RWPE1 (cell line): ENCODE measurements at regions not wholly inside any gene's neighbourhood (a gene's known extent, or its start where the extent isn't known, plus 50 kb on each side); places are given as distances from the start of the nearest gene placed in this dataset.

Experiments used
- CTCF ChIA-PET: fragments of 350-600 bp; sonication (Branson Sonifier 250); formaldehyde crosslinking; extraction: SDS; loops from one replicate; lab custom pipeline; 2021; lab: Yijun Ruan, JAX
- POLR2A ChIA-PET: fragments of 400-600 bp; formaldehyde crosslinking; extraction: SDS; loops from one replicate; lab custom pipeline; 2020; ENCODE audit warnings: antibody characterized with exemption; ENCODE audit not compliant: low non-redundant PET; lab: Yijun Ruan, JAX
- DNase-seq: peaks from one replicate; pipeline ENCODE4 v3.0.0; 2012; ENCODE audit warnings: low spot score
- H3K27ac ChIP-seq: fragments of 450-650 bp; 2 replicates; pipeline ENCODE4 v1.5.1; 2017
- TF ChIP-seq, protein P1 (sequence below): fragments of 450-650 bp; conservative IDR thresholded peaks from 2 replicates; pipeline ENCODE4 v1.5.1; 2017; ENCODE audit warnings: low read depth, mild to moderate bottlenecking

DNA sequence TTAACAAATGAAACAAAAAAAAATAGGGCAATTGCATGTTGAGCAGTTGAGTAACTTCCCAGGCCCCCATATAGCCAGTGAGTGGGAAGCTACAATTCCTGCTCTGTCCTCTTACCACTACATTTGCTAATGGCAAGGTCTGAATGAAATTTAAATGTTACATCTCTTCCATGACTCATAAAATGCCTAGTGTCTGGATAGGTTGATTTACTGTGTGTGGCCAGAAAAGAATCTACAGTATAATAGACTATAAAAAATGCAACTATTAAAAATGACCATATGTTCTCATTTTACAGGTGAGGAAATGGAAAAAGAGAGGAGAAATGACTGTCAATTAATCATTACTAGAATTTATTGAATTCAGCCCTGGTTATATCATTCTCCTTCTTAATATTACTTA is 1199.3 kb downstream of the CDH11 start:
- ChIA-PET CTCF (no interaction called here), POLR2A (no interaction called here)
- DNase-seq = no peak
- no peak overlapping the region for H3K27ac ChIP-seq
- TF ChIP-seq, protein P1, sequence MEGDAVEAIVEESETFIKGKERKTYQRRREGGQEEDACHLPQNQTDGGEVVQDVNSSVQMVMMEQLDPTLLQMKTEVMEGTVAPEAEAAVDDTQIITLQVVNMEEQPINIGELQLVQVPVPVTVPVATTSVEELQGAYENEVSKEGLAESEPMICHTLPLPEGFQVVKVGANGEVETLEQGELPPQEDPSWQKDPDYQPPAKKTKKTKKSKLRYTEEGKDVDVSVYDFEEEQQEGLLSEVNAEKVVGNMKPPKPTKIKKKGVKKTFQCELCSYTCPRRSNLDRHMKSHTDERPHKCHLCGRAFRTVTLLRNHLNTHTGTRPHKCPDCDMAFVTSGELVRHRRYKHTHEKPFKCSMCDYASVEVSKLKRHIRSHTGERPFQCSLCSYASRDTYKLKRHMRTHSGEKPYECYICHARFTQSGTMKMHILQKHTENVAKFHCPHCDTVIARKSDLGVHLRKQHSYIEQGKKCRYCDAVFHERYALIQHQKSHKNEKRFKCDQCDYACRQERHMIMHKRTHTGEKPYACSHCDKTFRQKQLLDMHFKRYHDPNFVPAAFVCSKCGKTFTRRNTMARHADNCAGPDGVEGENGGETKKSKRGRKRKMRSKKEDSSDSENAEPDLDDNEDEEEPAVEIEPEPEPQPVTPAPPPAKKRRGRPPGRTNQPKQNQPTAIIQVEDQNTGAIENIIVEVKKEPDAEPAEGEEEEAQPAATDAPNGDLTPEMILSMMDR = no peak

DNA sequence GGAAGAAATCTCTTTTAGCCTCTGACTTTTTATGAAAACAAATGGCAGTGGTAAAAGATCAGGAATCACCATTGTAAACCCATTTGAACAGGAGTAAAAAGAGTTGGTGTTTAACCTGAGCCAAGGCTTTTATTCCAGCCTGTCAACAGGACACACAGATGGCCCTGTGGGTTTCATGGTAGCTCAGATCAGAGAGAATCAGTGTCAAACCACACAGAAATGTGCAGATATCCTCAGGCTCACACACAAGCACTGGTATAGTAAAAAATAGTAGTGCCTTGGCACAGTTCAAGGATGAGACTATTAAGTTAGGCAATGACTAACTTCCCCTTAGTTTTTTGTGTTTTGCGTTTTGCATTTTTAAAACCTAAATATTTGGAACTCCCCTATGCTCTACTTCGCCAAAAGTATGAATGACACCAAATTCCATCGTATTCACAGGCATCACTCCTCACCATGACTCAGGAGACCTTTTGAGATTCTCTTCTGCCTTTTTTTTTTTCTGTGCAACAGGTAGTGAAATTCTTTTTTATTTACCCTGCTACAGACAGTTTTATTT is 1200.0 kb downstream of the CDH11 start:
- no peak overlapping the region for H3K27ac ChIP-seq
- no peak for DNase-seq
- ChIA-PET POLR2A (no interaction called here), CTCF (interaction anchor here (0.8 kb wide), 1 partner anchor 98 kb away, joined by 3 read pairs; no protein-coding TSS in a partner anchor)
- TF ChIP-seq, protein P1 = no peak

DNA sequence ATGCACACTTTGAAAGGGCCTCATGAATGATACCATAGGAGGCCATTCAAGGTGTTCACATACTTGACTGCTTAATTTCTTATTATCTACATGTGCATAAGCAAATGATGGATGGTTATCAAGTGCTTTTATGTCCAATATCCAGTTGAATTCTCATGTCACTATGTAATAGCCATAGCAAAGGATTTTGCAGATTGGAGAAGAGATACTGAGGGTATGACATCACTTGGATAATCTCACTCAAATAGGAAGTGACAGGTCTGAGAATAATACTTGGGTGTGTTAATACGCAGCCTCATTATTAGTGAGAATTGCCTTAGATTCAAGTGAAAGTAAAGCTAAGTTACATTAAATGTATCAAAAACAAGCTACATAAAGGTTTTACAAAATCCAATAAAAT is 1208.6 kb downstream of the CDH11 start:
- POLR2A ChIA-PET = no interaction called here
- CTCF ChIA-PET = no interaction called here
- no peak for DNase-seq
- H3K27ac ChIP-seq = no peak overlapping the region
- TF ChIP-seq, protein P1 = no peak

DNA sequence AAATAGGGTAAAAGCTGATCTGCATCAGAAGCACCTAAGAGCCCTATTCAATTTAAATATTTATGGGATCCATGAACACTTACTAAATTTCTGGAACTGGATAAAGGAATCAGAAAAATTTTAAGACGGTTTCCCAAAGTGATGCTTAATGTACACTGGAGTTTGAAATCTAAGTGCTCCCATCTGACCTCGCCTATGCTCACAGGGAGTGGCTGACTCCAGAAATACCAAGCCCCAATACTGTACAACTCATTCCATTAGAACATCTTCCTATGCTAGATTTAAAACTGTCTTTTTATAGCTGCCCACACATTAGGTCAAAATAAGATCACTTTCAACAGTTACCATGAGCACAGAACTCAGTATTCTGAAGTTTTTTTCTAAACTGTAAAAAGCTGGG is 1214.6 kb downstream of the CDH11 start:
- CTCF ChIA-PET = no interaction called here
- H3K27ac ChIP-seq = no peak overlapping the region
- no peak for DNase-seq
- POLR2A ChIA-PET = no interaction called here
- TF ChIP-seq, protein P1 = no peak

DNA sequence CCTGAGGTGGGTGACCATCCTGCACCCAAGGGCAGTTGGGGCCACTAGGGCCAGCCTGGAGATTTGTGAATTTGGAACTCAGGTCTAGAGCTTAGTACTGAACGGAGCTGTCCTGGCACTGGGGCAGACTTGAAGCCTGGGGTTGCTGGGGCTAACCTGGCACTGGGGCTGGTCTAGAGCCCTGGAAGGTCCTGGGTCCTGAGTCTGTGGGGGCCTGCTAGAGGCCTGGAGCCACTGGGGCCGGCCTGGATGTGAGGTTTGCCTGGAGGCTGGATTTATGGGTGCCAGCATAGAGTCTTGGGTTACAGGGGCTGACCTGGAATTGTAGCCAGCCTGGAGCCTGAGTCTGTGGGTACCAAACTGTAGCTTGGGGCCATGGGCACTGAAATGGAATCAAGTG is 1216.9 kb downstream of the CDH11 start:
- DNase-seq = no peak
- ChIA-PET CTCF (no interaction called here), POLR2A (no interaction called here)
- H3K27ac ChIP-seq = no peak overlapping the region
- TF ChIP-seq, protein P1 = no peak

DNA sequence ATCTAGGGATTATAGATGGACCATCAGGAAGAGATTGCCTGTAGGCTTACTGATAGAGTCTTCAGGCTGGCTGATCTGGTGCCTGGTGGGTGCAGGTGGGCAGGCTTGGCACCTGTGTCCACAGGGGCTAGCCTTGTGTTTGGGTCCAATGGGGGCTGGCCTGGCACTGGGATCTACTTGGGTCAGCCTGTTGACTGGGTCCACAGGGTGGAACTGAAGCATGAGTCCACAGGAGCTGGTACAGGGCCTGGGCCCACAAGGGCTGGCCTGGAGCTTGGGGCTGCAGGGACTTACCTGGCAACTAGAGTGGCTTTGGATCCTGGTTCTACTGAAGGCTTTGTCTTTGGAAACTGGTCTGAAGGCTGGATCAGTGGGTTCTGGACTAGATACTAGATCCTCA is 1217.7 kb downstream of the CDH11 start:
- TF ChIP-seq, protein P1 = no peak

More for the DNA sequence above, 1217.7 kb downstream of the CDH11 start:
- no peak for DNase-seq
- POLR2A ChIA-PET = no interaction called here
- H3K27ac ChIP-seq = no peak overlapping the region
- CTCF ChIA-PET = no interaction called here
